HG03565 (cell line): ENCODE measurements at regions not wholly inside any gene's neighbourhood (a gene's known extent, or its start where the extent isn't known, plus 50 kb on each side); places are given as distances from the start of the nearest gene placed in this dataset.
"Not testable (repeated sequence)": the region's sequence is repeated elsewhere in the genome, so short reads cannot be mapped to it uniquely, and the experiment has no call there.

Experiments
- ATAC-seq: cut with Tn5 transposase; IDR thresholded peaks from one replicate; pipeline ENCODE4 v1.9.1; 2021; ENCODE audit warnings: mild to moderate bottlenecking, moderate library complexity; ENCODE audit not compliant: unreplicated experiment

DNA sequence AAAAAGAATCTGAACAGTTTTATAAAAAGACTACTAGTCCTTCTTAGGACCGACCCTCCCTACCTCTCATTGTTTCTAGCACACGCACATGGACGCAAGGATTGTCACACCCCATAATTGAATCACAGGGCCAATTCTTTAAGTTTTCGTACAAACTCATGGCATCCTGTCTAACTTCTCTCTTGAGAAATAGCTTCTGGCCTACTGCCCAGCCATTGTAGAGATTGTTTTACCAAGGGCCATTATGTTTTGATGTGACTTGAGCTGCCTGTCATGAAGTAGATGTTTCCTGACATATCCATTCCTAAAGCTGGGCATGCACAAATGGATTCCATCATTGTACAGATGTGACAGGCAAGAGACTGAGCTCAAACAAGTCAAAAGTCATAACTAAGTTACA lies 1672.1 kb upstream of the C9orf72 start:
- no peak for ATAC-seq

DNA sequence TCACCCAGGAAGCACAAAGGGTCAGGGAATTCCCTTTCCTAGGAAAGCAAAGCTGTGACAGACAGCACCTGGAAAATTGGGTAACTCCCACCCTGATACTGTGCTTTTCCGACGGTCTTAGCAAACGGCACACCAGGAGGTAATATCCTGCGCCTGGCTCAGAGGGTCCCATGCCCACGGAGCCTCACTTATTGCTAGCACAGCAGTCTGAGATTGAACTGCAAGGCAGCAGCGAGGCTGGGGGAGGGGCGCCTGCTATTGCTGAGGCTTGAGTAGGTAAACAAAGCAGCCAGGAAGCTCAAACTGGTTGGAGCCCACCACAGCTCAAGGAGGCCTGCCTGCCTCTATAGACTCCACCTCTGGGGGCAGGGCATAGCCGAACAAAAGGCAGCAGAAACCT lies 1697.1 kb upstream of the C9orf72 start:
- not testable (repeated sequence) for ATAC-seq

DNA sequence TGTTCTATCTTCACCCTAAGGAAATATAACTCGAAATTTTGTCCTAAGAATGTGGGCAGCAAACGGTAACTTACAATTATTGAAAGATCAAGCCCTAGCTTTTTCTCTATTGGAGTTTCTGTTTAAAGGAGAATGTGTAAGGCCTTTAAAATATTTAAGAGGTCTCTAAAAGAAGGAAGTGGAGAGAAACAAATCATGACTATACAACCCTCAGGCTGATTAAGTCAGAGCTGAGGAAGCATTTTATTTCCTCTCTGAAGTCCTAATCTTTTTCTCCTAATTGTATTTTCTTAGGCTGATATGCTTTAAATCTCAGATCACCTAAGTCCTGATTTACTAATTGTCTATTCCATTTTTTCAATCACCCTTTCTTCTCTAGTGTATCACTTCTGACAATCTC lies 1708.8 kb upstream of the C9orf72 start:
- ATAC-seq = no peak

DNA sequence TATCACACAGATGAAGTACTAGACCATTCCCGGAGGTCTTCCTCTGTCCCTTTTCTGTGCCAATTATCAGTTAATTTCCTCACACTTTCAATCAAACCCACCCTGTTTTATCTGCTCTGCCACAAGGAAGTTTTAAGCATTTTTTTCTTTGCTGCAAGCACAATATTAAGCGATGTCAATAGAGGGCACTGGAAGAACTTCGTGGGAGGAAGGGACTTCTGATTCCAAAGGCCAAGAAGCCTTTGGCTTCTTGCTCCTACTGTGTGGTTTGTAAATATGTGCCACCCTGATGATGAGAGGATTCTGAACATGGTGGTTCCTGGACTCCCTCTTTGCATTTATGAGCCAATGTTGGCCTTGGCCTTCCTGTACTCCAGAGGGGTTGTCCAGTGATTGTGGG lies 1712.5 kb upstream of the C9orf72 start:
- no peak for ATAC-seq

DNA sequence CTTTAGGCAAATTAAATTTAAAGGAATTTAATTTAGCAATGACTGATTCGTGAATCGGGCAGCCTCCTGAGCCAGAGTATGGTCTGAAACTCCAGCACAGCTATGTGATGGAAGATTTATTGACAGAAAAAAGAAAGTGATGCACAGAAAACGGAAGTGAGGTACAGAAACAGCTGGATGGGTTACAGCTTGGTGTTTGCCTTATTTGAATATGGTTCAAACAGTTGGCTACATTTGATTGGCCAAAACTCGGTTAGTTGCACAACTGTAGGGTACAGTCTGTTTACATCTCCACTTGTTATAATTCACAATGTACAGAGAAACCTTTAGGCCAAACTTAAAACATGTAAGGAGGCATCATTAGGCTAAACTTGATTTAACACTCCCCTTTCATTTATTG lies 1716.1 kb upstream of the C9orf72 start:
- no peak for ATAC-seq

DNA sequence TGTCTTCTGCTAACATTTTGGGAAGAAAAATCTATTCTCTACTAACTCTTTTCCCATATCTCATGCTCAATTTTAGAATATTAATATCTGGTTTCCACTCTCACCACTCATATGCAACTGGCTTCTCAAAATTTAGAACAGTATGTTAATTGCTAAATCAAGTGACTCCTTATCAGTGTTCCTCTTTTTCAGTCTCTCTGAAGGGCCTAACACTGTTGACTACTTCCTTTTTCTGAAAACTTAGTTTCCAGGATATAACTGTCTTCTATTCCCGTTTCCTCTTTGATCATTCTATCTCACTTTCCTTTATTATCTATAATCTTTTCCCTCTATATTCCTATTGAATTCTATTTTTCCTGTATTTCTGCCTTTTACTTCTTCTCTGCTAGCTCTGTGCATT lies 1717.2 kb upstream of the C9orf72 start:
- no peak for ATAC-seq

DNA sequence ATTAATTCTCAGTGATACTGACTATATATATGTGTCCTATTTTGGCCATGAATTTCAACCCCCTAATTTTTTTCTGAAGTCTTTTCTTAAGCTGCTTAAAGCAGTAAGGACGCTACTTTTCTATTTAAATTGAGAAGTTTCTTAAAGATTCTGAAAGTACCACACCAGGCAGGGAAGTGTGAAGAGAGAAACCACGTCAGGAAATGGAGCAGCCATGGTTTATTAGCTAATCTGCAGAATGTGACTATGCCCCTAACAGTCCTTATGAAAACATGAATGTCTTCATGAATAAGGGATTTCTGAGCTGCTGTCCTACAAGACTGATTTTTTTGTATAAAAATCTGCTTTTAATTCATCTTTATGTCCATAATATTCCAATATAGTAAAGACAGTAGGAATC lies 1724.3 kb upstream of the C9orf72 start:
- ATAC-seq = no peak

DNA sequence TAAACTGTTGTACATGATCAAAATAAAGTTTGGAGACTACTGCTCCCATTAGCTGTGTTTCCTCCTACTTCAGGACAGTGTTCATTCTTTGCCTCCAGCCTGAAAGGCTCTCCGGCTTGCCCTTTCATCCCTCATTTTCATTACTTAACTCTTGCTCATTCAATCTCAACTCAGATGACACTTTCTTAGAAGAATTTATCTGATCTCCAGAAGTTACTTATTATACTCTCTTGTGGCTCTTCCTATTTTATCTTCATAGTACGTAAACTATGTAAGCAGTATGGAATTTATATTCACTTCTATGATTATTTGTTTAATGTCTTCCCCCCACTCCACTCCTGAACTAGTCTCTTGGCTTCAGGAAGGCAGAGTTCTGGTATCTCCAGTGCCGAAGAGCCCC lies 1737.9 kb upstream of the C9orf72 start:
- ATAC-seq = no peak

DNA sequence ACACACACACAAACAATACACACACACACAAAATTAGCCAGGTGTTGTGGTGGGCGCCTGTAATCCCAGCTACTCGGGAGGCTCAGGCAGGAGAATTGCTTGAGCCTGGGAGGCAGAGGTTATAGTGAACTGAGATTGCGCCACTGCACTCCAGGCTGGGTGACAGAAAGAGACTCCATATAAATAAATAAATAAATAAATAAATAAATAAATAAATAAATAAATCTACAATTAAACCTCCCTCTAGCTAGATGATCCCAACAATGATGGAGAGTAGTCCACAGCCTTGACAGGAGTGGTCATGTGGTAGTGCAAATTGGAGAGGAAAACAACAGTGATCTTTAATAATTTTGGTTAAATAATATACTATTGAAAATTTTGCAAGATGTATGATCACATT lies 1739.0 kb upstream of the C9orf72 start:
- ATAC-seq = no peak

DNA sequence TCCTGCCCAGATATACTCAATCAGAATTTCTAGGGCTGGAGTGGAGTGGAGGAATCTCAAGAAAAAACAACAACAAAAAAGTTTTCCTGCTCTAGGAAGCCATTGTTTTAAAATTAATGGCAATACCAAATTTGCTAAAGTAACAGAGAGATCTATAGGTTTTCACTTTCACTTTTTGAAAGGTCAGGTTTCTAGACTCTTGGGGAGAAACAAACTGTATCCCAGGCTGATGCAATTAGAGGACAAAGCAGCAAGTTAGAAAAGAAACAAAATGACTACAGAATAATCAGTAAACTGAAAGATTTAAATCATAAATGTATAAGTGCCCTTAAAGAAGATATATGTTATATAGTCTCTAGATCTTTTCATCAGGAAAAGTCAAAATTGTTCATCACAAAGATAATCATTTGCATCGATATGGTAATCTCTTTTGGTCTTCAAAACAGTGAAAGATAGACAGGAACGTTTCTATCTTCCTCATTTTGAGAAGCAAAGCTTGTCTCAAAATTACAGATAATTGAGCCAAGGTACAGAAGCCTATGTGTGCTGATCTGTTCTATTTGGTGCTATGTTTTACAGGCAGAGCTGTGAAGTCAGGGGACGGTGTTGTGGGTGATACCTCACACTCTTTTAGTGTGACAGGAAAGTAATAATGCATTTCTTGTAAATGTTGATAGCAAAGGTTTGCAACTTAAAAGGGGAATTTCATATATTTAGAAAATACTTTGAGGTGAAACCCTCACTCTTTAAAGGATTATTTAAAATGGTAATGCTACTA lies 1746.6 kb upstream of the C9orf72 start:
- ATAC-seq = no peak

DNA sequence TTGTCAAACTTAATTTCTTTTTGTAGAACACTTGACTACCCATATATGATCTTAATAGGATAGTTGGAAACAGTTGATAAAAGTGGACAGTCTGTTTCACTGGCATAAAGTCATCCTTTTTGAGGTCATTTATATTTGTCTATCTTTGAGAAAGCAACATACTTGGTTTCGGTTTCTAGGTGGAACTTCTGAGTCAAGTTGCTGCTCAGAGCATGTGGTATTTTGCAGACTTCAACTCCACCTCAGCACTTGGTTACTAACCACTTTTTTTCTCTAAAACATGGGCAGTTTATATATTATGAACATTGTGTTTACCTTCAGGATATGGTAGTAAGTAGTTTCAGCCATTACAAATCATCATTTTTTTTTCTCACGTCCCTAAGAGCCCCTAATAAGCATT lies 1749.0 kb upstream of the C9orf72 start:
- peak; percentile 77 for ATAC-seq

DNA sequence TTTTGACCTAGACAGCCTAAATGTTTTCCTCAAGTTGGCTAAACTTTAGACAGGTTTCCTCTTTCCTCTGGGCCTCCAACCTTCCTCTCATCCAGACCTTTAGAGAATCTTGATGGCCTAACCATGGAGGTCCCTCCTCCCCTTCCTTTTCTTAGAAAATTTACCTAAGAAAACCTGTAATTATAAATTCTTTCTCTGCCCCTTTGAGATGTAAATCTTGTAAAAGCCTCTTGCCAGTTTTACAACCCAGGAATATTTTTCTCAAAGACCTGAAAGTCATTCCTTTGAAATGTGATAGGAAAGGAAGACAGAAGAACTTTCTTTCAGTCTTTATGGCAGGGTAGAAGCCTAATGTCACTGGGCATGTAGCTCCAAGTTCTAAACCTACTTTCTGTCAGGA lies 1752.6 kb upstream of the C9orf72 start:
- ATAC-seq = no peak

DNA sequence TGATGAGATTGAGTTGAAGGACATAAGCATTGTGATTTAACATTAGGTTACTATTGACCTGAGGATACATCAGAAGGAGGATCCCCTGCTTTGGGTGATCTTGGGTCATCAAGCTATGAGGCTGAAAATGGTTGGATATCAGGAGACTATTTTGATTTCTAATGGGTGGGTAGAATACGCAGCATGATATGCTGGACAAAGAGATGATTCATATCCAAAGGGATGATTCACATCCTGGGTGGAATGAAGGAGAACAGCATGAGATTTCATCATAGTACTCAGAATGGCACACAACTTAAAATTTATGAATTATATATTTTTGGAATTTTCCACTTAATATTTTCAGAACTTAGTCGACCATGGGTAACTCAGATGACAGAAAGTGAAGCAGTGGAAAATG lies 1759.5 kb upstream of the C9orf72 start:
- ATAC-seq = no peak

DNA sequence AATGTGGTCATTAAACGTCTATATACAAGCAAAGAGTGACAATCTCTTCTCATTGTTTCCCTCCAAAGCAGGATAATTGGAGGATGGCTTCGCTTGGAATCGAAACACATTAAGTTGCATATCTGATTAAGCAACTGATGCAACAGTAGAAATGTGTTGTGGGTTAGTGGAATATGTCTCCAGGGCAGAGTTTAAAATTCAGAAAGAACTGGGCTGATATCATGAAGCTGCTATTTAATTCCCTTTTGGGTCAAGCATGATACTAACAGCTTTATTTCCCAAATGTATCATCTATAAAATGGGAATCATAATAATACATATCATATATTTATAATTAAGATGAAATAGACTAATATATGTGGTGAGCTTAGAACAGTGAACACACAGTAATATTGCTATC lies 1763.0 kb upstream of the C9orf72 start:
- ATAC-seq = no peak

DNA sequence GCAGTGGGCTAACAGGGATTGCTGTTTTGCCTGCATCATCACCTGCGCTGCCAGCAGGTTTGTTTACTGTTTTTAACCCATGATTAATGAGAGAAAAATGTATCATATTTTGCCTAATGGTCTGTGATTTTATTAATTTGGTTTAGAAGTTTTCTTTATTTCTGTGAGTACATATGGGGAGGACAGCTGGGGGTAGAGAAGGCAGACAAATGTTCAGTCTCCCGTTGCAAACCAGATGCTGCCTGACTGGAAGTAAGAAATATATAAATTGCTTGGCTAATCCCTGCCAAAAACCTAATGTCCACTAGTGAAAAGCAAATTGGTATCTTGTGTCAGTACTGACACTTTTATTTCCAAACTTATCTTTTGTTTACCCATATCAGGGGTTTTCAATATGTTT lies 1766.1 kb upstream of the C9orf72 start:
- no peak for ATAC-seq

DNA sequence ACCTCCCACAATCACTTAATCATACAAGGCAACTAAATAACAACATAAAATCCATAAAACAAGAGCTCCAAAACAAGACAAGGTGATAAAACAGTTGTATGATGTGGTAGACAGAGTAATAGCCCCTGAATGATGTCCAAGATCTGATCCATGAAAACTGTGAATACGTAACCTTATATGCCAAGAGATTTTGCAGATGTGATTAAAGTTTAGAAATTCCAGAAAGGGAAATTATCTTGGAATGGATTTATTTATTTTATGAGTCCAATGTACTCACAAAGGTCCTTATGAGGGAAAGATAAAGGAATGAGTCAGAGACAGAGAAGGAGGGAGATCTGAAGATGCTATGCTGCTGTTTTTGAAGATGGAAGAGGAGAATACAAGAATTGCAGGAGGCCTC lies 1775.7 kb upstream of the C9orf72 start:
- no peak for ATAC-seq

DNA sequence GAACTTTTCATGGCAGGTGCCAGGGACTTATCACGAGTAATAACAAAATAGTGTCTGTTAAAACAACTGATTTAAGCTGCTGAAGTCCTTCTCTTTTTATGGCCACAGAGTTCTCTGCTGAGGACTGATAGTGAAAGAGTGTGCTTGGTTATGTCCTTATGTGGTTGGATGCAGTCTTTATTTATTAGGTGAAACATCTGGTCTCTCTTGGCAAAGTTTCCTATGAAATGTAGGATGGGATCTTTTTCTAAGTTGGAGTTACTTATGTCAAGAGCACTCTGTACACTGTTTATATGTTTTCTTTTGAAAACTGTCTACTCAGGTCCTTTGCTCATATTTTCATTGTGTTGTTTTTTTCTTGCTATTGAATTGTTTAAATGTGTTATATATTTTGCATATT lies 1816.1 kb upstream of the C9orf72 start:
- no peak for ATAC-seq

DNA sequence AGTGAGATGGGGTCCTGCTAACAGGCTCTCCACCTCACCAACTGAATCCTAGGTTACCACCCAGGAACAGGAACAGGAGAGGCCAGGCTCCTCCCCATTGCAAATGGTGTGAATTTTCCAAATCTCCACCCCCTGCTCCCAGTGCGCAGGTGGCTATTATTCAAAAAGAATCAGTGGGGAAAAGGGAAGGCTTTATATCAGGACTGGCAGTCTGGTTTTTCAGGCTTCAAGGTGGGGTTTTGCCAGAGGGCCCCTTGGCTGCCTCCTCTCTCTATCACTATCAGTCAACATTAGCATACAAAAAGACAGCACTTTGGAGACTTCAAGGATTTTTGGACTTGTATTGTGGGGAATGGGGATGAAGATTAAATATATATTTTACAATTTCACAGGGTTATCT lies 1817.6 kb upstream of the C9orf72 start:
- no peak for ATAC-seq

DNA sequence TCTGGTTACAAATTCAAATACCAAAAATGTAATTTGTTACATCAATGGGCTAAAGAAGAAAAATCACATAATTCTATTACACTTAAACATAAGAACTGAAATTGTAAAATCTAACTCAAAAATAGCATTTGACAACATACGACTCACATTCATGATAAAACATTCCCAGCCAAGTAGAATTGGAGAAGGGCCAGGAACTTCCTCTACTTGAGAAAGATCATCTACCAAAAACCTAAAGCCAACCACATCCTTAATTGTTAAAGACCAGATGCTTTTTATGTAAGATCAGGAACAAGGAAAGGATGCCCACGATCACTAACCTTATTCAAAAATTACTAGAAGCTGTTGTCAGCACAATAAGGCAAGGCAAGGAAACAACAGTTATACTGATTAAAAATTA lies 1819.8 kb upstream of the C9orf72 start:
- ATAC-seq = no peak

DNA sequence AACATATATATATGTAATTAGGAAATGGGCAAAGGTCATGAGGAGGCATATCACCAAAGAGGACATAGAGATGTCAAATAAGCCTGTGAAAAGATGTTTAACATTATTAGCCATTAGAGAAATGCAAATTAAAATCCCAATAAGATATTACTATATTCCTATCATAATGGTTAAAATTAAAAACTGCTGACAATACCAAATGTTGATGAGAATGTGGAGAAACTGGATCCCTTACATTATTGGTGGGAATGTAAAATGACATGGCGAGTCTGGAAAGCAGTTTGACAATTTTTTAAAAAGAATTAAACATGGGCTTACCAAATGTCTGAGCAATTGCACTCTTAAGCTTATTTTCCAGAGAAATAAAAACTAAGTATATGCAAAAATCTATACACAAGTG lies 1821.6 kb upstream of the C9orf72 start:
- ATAC-seq = no peak

DNA sequence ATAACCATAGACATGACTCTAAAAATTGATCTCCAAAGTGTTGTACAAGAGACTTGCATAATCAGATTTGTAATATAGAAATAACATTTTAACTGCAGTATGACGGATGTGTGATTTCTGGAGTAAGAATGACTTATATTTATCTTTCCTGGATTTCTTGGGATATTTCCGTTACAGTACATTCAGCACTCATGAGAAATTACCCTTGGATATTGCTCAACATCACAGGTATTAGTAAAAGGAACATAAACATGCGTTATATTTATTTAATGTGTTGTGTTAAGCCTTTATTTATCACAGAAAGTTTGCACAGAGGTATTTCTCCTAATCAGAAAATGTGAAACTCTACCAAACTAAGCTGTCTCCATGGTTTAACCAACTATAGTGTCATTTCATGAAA lies 1823.9 kb upstream of the C9orf72 start:
- ATAC-seq = no peak

DNA sequence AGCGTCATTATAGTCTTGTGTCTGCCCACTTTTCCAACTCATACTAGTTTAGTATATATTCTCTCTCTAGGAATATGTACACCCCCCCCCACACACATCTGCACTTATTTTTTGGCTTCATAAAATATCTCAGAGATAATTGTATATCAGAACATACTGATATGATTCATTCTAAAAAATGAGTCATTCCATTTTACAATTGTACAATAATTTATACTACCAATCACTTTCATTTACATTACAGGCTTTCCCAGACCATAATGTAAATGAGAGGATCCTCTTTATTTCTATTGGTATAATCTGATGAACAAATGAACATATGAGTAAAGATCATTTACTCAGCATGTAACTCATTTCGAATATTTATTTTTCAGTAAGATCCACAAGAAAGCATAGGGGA lies 1842.9 kb upstream of the C9orf72 start:
- no peak for ATAC-seq

DNA sequence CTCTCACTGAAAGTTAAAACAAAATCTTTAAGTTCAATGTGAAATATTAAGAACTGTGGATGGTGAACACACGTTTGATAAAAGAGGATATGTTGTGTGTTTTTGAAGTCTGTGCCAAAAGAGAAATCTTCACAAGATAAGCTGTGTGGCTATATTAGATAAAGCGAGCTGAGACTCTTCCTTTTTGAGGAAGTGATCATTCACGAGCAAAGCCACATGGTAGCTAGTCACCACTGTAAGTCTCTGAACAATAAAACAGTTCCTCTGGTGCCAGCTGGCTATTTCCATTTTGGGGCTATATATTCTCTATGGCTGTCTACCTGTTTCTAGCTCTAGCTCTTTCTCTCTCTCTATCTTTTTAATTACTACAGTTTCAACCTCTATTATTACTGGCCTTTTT lies 1849.2 kb upstream of the C9orf72 start:
- no peak for ATAC-seq
